ENCODE measurements at regions not wholly inside any gene's neighbourhood (a gene's known extent, or its start where the extent isn't known, plus 50 kb on each side); places are given as distances from the start of the nearest gene placed in this dataset.
A peak's percentile ranks its signal among the peaks of the same experiment; 100 is the strongest.

DNA sequence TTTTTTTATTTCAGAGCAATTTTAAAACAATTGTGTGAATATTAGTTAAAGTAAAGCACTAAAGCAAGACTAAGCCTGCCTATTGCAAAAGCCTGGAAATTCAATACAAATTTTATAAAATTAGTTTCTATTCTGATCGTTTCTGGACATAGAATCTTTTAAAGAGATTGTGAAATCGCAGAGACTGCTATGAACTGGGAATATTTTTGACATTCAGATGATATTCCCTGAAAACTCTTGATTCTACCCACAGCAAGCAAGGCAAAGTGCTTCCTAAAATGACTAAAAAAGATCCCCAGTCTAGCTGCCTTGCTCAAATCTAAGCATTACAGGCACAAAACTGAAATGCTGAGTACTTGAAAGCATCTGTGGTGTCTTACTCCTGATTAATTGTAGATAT is 187.6 kb upstream of the CEP162 start:
- TF ChIP-seq, protein P1, sequence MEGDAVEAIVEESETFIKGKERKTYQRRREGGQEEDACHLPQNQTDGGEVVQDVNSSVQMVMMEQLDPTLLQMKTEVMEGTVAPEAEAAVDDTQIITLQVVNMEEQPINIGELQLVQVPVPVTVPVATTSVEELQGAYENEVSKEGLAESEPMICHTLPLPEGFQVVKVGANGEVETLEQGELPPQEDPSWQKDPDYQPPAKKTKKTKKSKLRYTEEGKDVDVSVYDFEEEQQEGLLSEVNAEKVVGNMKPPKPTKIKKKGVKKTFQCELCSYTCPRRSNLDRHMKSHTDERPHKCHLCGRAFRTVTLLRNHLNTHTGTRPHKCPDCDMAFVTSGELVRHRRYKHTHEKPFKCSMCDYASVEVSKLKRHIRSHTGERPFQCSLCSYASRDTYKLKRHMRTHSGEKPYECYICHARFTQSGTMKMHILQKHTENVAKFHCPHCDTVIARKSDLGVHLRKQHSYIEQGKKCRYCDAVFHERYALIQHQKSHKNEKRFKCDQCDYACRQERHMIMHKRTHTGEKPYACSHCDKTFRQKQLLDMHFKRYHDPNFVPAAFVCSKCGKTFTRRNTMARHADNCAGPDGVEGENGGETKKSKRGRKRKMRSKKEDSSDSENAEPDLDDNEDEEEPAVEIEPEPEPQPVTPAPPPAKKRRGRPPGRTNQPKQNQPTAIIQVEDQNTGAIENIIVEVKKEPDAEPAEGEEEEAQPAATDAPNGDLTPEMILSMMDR (IDR thresholded peaks at IDR 0.05; ENCODE audit: insufficient read depth, low read length, missing control alignments): no peak
- no peak overlapping the region for H3K4me3 ChIP-seq (ENCODE audit: low read depth, low read length)
- ChIA-PET POLR2A (no interaction called here), CTCF (no interaction called here)
- no peak for DNase-seq (ENCODE audit: low read depth, low spot score)

DNA sequence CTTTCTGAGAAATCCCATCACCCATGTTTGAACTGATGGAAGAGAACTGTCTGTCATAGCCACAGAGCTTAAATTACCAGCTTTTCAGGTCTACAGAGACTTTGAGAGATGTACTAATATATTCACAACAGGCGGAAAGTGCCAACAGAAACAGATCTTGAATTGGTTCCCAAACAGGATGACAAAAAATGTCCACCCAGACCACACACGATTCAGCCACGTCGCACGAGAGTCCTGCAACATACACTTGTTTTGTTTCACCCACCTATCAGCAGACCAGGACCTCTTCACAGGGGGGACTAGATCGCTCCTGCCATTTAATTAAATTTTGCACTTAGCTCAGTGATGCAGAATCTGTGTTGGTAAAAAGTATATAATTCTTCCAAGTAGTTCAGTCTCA is 187.1 kb upstream of the CEP162 start:
- DNase-seq (ENCODE audit: low read depth, low spot score): no peak
- ChIA-PET POLR2A (no interaction called here), CTCF (interaction anchor here (1.1 kb wide), 1 partner anchor 11 kb away, joined by 3 read pairs; no protein-coding TSS in a partner anchor)
- H3K4me3 ChIP-seq (ENCODE audit: low read depth, low read length): no peak overlapping the region
- TF ChIP-seq, protein P1 (IDR thresholded peaks at IDR 0.05; ENCODE audit: insufficient read depth, low read length, missing control alignments): no peak

DNA sequence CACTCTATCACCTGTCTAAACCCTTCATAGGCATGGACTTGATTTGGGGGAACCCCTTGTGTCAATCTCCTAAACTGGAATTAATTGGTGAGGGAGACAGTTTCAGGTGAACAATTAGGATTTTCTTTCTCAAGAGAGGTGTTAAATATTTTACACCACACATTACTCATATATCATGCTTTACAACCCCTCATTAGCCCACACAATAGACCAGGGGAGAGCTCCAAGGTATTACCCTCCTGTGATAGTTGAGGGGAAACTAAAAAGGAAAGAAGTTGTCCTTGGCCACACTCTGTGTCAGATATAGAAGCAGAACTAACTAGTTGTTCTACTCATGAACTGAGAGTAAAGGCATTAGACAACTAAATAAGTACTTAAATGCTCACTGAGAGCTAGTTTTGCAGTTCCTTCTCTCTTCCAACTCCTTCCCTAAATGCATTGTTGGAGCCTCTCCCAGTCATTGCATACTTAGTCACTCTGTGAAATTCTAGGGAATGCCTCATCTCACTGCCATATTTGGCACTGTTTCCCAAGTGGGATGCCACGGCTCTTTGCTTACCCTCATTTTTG is 183.7 kb upstream of the CEP162 start:
- ChIA-PET CTCF (interaction anchor here (0.7 to 1.1 kb wide), 2 partner anchors 65 to 363 kb away, joined by 3 to 4 read pairs; no protein-coding TSS in a partner anchor), POLR2A (no interaction called here)
- no peak overlapping the region for H3K4me3 ChIP-seq (ENCODE audit: low read depth, low read length)
- DNase-seq (ENCODE audit: low read depth, low spot score): peak; percentile 71
- TF ChIP-seq, protein P1 (IDR thresholded peaks at IDR 0.05; ENCODE audit: insufficient read depth, low read length, missing control alignments): no peak

DNA sequence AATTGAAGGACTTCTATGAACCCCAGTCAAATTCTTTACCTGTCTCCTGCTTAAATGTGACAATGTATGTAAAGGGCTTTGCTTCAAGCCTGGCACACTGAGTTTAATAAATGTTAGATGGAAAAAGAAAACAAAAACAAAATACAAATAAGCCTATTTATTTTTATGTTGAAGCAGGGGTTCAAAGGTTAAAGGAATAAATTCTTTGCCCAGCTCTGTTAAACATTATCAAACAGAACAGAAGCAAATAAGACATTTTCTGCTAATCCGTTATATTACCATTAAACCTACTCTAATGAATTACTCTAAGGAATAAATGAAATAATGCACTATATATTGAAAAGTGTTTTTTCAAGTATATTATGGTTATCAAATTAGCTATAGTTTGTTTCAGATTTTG is 182.5 kb upstream of the CEP162 start:
- DNase-seq (ENCODE audit: low read depth, low spot score): no peak
- no peak overlapping the region for H3K4me3 ChIP-seq (ENCODE audit: low read depth, low read length)
- ChIA-PET CTCF (interaction anchor here (1.1 kb wide), 2 partner anchors 353 to 365 kb away, joined by 3 to 4 read pairs; no protein-coding TSS in a partner anchor), POLR2A (no interaction called here)
- TF ChIP-seq, protein P1 (IDR thresholded peaks at IDR 0.05; ENCODE audit: insufficient read depth, low read length, missing control alignments): no peak

DNA sequence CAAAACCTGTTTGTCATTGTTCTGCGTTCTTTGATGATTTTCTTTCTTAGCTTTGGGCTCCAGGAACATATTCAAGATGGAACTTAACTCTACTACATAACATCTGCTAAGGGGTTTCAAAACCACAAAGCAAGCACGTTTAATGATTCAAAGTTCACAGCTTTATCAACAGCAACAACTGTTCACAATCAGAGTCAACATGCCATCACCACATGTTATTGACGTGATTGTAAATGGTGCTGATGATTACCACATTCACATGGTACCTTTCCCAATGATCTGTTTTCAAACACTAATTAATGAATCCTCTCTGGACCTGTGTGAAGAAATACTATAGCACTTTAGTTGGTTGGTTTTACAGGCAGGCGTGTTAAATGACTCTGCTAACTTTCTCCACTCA is 180.6 kb upstream of the CEP162 start:
- no peak overlapping the region for H3K4me3 ChIP-seq (ENCODE audit: low read depth, low read length)
- TF ChIP-seq, protein P1 (IDR thresholded peaks at IDR 0.05; ENCODE audit: insufficient read depth, low read length, missing control alignments): no peak
- POLR2A ChIA-PET: no interaction called here
- CTCF ChIA-PET: no interaction called here
- no peak for DNase-seq (ENCODE audit: low read depth, low spot score)

DNA sequence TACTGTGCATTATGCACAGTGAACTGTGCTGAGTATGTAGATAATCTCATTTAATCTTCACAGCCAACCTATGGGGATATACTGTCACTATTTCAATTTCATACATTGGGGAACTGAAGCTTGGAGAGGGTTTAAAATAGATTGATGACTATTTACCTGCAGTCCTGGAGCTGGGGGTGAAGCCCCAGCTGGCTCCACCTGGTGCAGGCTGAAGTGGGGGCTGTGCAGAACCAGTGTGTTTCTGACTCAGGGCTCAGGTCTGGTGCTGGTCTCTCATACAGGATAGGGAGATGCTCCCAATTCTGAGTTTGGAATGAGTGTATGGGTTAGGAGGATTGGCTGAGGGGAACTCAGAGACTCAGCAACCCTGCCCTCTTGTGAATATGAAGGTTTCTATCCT is 176.1 kb upstream of the CEP162 start:
- H3K4me3 ChIP-seq (ENCODE audit: low read depth, low read length): no peak overlapping the region
- TF ChIP-seq, protein P1 (IDR thresholded peaks at IDR 0.05; ENCODE audit: insufficient read depth, low read length, missing control alignments): no peak
- ChIA-PET POLR2A (no interaction called here), CTCF (interaction anchor here (0.9 kb wide), 1 partner anchor 371 kb away, joined by 3 read pairs; no protein-coding TSS in a partner anchor)
- no peak for DNase-seq (ENCODE audit: low read depth, low spot score)

Measured in AG04449 (cell line).